H1 (cell line): ENCODE measurements at regions not wholly inside any gene's neighbourhood (a gene's known extent, or its start where the extent isn't known, plus 50 kb on each side); places are given as distances from the start of the nearest gene placed in this dataset.

Experiments used
- CTCF ChIA-PET: fragments of 300-600 bp; sonication (Branson Sonifier 250); formaldehyde crosslinking; loops from one replicate; lab custom pipeline; 2021; ENCODE audit not compliant: partially characterized antibody; lab: Charles Lee
- POLR2A ChIA-PET: fragments of 300-600 bp; sonication (Branson Sonifier 250); formaldehyde crosslinking; loops from one replicate; lab custom pipeline; 2021; ENCODE audit warnings: inconsistent platforms; ENCODE audit not compliant: partially characterized antibody; lab: Charles Lee
- DNase-seq, 2 experiments: peaks; one replicate each; pipeline versions ENCODE4 v3.0.0 to v3.0.0-alpha.2; 2010 to 2022; ENCODE audit warnings: low spot score in 2 of 2, low read depth in 1 of 2, mixed read lengths in 1 of 2
- FAIRE-seq: peaks from 2 replicates; lab custom pipeline; 2011; peaks lifted over from hg19 to GRCh38; lab: Jason Lieb, UNC
- H2AFZ ChIP-seq: 2 replicates; pipeline ENCODE4 v1.8.1; 2012; ENCODE audit warnings: low read length, inconsistent platforms
- H2AK5ac ChIP-seq: 2 replicates; pipeline ENCODE4 v1.6.1; 2013; ENCODE audit warnings: low read depth, low read length
- H2BK120ac ChIP-seq: replicated peaks from 2 replicates; pipeline ENCODE3; 2013; ENCODE audit warnings: low read depth, low read length, inconsistent platforms
- H2BK12ac ChIP-seq: 2 replicates; pipeline ENCODE4 v1.6.1; 2013; ENCODE audit warnings: low read depth, low read length
- H2BK15ac ChIP-seq: 2 replicates; pipeline ENCODE4 v1.6.1; 2013; ENCODE audit warnings: low read length
- H2BK20ac ChIP-seq: 2 replicates; pipeline ENCODE4 v1.6.1; 2013; ENCODE audit warnings: low read length
- H2BK5ac ChIP-seq: 2 replicates; pipeline ENCODE4 v1.6.1; 2013; ENCODE audit warnings: low read depth, low read length
- H3K14ac ChIP-seq: 2 replicates; pipeline ENCODE4 v1.6.1; 2013; ENCODE audit warnings: inconsistent platforms; ENCODE audit not compliant: insufficient read length
- H3K18ac ChIP-seq: 2 replicates; pipeline ENCODE4 v1.6.1; 2013; ENCODE audit warnings: low read length; ENCODE audit errors: extremely low read depth
- H3K23ac ChIP-seq: 2 replicates; pipeline ENCODE4 v1.6.1; 2013; ENCODE audit warnings: inconsistent platforms; ENCODE audit not compliant: insufficient read length
- H3K23me2 ChIP-seq: 2 replicates; pipeline ENCODE4 v1.6.1; 2013; ENCODE audit warnings: low read depth, low read length
- H3K27ac ChIP-seq: 2 replicates; pipeline ENCODE4 v1.6.1; 2011; ENCODE audit warnings: low read depth, low read length, inconsistent platforms
- H3K27me3 ChIP-seq, 4 experiments: replicated peaks in 1 of 4; 1 replicate in 1 of 4; 2 replicates in 3 of 4; pipeline versions ENCODE4 v1.6.1 to v1.8.1; 2011 to 2013; ENCODE audit warnings: low read length in 3 of 4, mild to moderate bottlenecking in 3 of 4, inconsistent platforms in 2 of 4, mixed read lengths in 2 of 4, moderate library complexity in 1 of 4; ENCODE audit not compliant: control insufficient read depth in 3 of 4, insufficient read depth in 3 of 4; ENCODE audit errors: extremely low read depth in 1 of 4
- H3K36me3 ChIP-seq, 4 experiments: 2 replicates each; pipeline versions ENCODE4 v1.6.1 to v1.8.1; 2011 to 2013; ENCODE audit warnings: mild to moderate bottlenecking in 4 of 4, low read length in 3 of 4, moderate library complexity in 2 of 4, control low read depth in 1 of 4, inconsistent platforms in 1 of 4; ENCODE audit not compliant: insufficient read depth in 4 of 4, control insufficient read depth in 2 of 4
- H3K4ac ChIP-seq: replicated peaks from 2 replicates; pipeline ENCODE3; 2013; ENCODE audit warnings: low read length, low read depth, mixed read lengths, inconsistent platforms; ENCODE audit not compliant: insufficient read length
- H3K4me1 ChIP-seq, 4 experiments: replicated peaks in 1 of 4; 1 replicate in 1 of 4; 2 replicates in 3 of 4; pipeline versions ENCODE4 v1.6.1 to v1.8.1; 2011 to 2013; ENCODE audit warnings: low read length in 3 of 4, inconsistent platforms in 2 of 4, mixed read lengths in 1 of 4; ENCODE audit not compliant: insufficient read depth in 4 of 4, control insufficient read depth in 3 of 4
- H3K4me2 ChIP-seq, 2 experiments: 2 replicates each; pipeline versions ENCODE4 v1.6.1 to v1.8.1; 2011 to 2013; ENCODE audit warnings: low read depth in 2 of 2, low read length in 2 of 2, control low read depth in 1 of 2, inconsistent platforms in 1 of 2, mild to moderate bottlenecking in 1 of 2; ENCODE audit not compliant: insufficient read depth in 1 of 2
- H3K4me3 ChIP-seq, 4 experiments: fragments of 200-600, 300-600 bp in 1 of 4; sonication (generic), shearing (Covaris generic), sonication (Bioruptor Twin) in 1 of 4; 2 replicates each; pipeline versions ENCODE4 v1.5.1 to v1.8.1; 2011 to 2016; ENCODE audit warnings: low read length in 4 of 4, low read depth in 3 of 4, control low read depth in 2 of 4, inconsistent platforms in 2 of 4, mild to moderate bottlenecking in 2 of 4, mixed read lengths in 1 of 4, moderate library complexity in 1 of 4; ENCODE audit not compliant: insufficient read depth in 2 of 4; ENCODE audit errors: extremely low read depth in 1 of 4
- H3K56ac ChIP-seq: replicated peaks from 2 replicates; pipeline ENCODE3; 2013; ENCODE audit warnings: low read depth, mild to moderate bottlenecking, mixed read lengths, low read length, inconsistent platforms; ENCODE audit not compliant: insufficient read length
- H3K79me1 ChIP-seq: 2 replicates; pipeline ENCODE4 v1.6.1; 2013; ENCODE audit warnings: low read depth, low read length, control low read depth
- H3K79me2 ChIP-seq, 2 experiments: 2 replicates each; pipeline versions ENCODE4 v1.6.1 to v1.8.1; 2012 to 2013; ENCODE audit warnings: low read length in 2 of 2, mild to moderate bottlenecking in 2 of 2, inconsistent platforms in 1 of 2; ENCODE audit not compliant: insufficient read depth in 2 of 2, control insufficient read depth in 1 of 2
- H3K9ac ChIP-seq, 4 experiments: replicated peaks in 1 of 4; 1 replicate in 1 of 4; 2 replicates in 3 of 4; pipeline versions ENCODE4 v1.6.1 to v1.8.1; 2011 to 2013; ENCODE audit warnings: low read depth in 3 of 4, low read length in 3 of 4, control low read depth in 2 of 4, mild to moderate bottlenecking in 2 of 4, moderate library complexity in 2 of 4, inconsistent platforms in 1 of 4; ENCODE audit errors: extremely low read depth in 1 of 4
- H3K9me3 ChIP-seq, 2 experiments: 2 replicates each; pipeline versions ENCODE4 v1.6.1 to v1.8.1; 2012 to 2013; ENCODE audit warnings: mild to moderate bottlenecking in 2 of 2, moderate library complexity in 2 of 2, control low read depth in 1 of 2, inconsistent platforms in 1 of 2, low read depth in 1 of 2, low read length in 1 of 2, mixed read lengths in 1 of 2; ENCODE audit not compliant: insufficient read depth in 2 of 2
- H4K20me1 ChIP-seq, 2 experiments: replicated peaks in 1 of 2; 2 replicates each; pipeline versions ENCODE3 to v1.8.1; 2011 to 2013; ENCODE audit warnings: inconsistent platforms in 2 of 2, low read length in 2 of 2, mild to moderate bottlenecking in 1 of 2; ENCODE audit not compliant: insufficient read depth in 2 of 2, control insufficient read depth in 1 of 2
- H4K5ac ChIP-seq: 2 replicates; pipeline ENCODE4 v1.6.1; 2013; ENCODE audit warnings: low read length, low read depth, mixed read lengths, inconsistent platforms; ENCODE audit not compliant: insufficient read length
- H4K8ac ChIP-seq: 2 replicates; pipeline ENCODE4 v1.8.0; 2013; ENCODE audit warnings: mild to moderate bottlenecking, moderate library complexity, low read length, inconsistent platforms; ENCODE audit not compliant: insufficient read depth; ENCODE audit errors: extremely low read depth
- H4K91ac ChIP-seq: replicated peaks from 2 replicates; pipeline ENCODE3; 2013; ENCODE audit warnings: low read length, mixed read lengths, inconsistent platforms; ENCODE audit not compliant: insufficient read length
- BACH1 ChIP-seq: IDR thresholded peaks from 2 replicates; pipeline ENCODE4 v1.6.1; 2012; ENCODE audit warnings: low read length, improper control_type of control experiment
- CREB1 ChIP-seq: IDR thresholded peaks from 2 replicates; pipeline ENCODE4 v1.6.1; 2012; ENCODE audit warnings: inconsistent platforms
- CTBP2 ChIP-seq: IDR thresholded peaks from 2 replicates; pipeline ENCODE4 v1.7.0; 2011; ENCODE audit warnings: borderline replicate concordance, mild to moderate bottlenecking, moderate library complexity, mixed read lengths, low read length; ENCODE audit not compliant: insufficient read depth, insufficient read length
- EGR1 ChIP-seq: IDR thresholded peaks from 2 replicates; pipeline ENCODE4 v1.6.1; 2011; ENCODE audit warnings: low read depth, low read length, borderline replicate concordance
- KDM1A ChIP-seq: fragments of 200-600, 300-600 bp; sonication (generic); IDR thresholded peaks from 2 replicates; pipeline ENCODE4 v1.7.1; 2016; ENCODE audit warnings: mild to moderate bottlenecking, low read length, borderline replicate concordance
- NANOG ChIP-seq: IDR thresholded peaks from 2 replicates; pipeline ENCODE4 v1.6.1; 2011; ENCODE audit warnings: low read length, low read depth, mild to moderate bottlenecking, inconsistent platforms; ENCODE audit not compliant: insufficient read depth, poor library complexity, severe bottlenecking
- POLR2AphosphoS5 ChIP-seq: IDR thresholded peaks from 2 replicates; pipeline ENCODE4 v1.6.1; 2011; ENCODE audit warnings: low read depth, low read length
- RNF2 ChIP-seq: fragments of 200-900, 300-1000 bp; sonication (generic); IDR thresholded peaks from 2 replicates; pipeline ENCODE4 v1.7.1; 2016; ENCODE audit warnings: borderline replicate concordance, low read depth, mild to moderate bottlenecking, antibody characterized with exemption, low read length; ENCODE audit not compliant: poor library complexity, severe bottlenecking; ENCODE audit errors: missing control alignments
- TAF1 ChIP-seq: IDR thresholded peaks from 2 replicates; pipeline ENCODE4 v1.6.1; 2011; ENCODE audit warnings: mild to moderate bottlenecking, low read depth, low read length

DNA sequence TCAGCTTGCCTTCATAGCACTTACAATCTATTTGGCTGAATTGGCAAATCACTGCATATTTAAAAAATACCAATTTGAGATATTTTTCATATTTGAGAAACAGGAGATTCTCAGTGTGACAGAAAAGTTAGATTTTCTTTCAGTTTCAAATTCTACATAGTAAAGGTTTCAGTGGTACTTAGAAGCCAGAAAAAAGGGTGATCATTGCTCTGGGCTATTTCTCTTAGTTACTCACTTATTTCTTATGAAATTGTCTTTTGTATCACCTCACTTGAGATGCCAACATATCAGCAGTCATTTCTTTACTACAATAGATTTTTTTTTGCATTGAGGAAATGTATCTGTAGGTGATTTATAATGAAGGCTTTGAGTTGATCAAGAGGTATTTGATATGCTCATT, 478.2 kb downstream of the GATA3 start:
- no peak overlapping the region for H3K23ac ChIP-seq
- H3K27me3 ChIP-seq: no peaks in the 10 kb centered on the region
- H3K56ac ChIP-seq: no peak overlapping the region
- no peak overlapping the region for H2BK12ac ChIP-seq
- no peak for DNase-seq
- H3K14ac ChIP-seq: no peak overlapping the region
- H3K79me2 ChIP-seq: no peaks in the 10 kb centered on the region
- H2AFZ ChIP-seq: no peak overlapping the region
- H3K4me1 ChIP-seq: no peaks in the 10 kb centered on the region
- H3K27ac ChIP-seq: no peak overlapping the region
- no peak overlapping the region for H2BK15ac ChIP-seq
- H4K8ac ChIP-seq: no peak overlapping the region
- H4K91ac ChIP-seq: no peak overlapping the region
- POLR2A ChIA-PET: no interaction called here
- H3K23me2 ChIP-seq: no peaks in the 10 kb centered on the region
- TF ChIP-seq TAF1: no peak
- no peak for TF ChIP-seq NANOG
- no peak for TF ChIP-seq KDM1A
- no peak for TF ChIP-seq CREB1
- TF ChIP-seq POLR2AphosphoS5: no peak
- TF ChIP-seq BACH1: no peak
- TF ChIP-seq EGR1: no peak
- no peak for TF ChIP-seq RNF2
- no peak for TF ChIP-seq CTBP2
- TF ChIP-seq, all 59 proteins: peak for 0
- Histone ChIP-seq H3K79me1 (no peaks in the 10 kb centered on the region), H3K4ac (no peak overlapping the region), H3K36me3 (no peaks in the 10 kb centered on the region), H3K4me3 (no peak overlapping the region), H2AK5ac (no peak overlapping the region), H2BK20ac (no peak overlapping the region), H4K5ac (no peak overlapping the region), H3K9ac (no peak overlapping the region), H4K20me1 (no peaks in the 10 kb centered on the region), H3K4me2 (no peak overlapping the region), H3K18ac (no peak overlapping the region), H2BK120ac (no peak overlapping the region), H2BK5ac (no peak overlapping the region), H3K9me3 (no peaks in the 10 kb centered on the region)
- CTCF ChIA-PET: no interaction called here
- no peak for FAIRE-seq
